GM10266 (cell line): ENCODE measurements at regions not wholly inside any gene's neighbourhood (a gene's known extent, or its start where the extent isn't known, plus 50 kb on each side); places are given as distances from the start of the nearest gene placed in this dataset.

Source experiments
- DNase-seq: peaks from one replicate; pipeline ENCODE4 v3.0.0; 2012; ENCODE audit errors: extremely low spot score
- TF ChIP-seq, protein P1 (sequence below): IDR thresholded peaks from 2 replicates; pipeline ENCODE4 v1.5.1; 2012; ENCODE audit warnings: mild to moderate bottlenecking, low read depth; ENCODE audit not compliant: control insufficient read depth, insufficient read depth; ENCODE audit errors: missing control alignments

GRCh38 chr4:123619895-123620294 lies 223.3 kb downstream of the SPRY1 start:
- no peak for DNase-seq
- TF ChIP-seq, protein P1, sequence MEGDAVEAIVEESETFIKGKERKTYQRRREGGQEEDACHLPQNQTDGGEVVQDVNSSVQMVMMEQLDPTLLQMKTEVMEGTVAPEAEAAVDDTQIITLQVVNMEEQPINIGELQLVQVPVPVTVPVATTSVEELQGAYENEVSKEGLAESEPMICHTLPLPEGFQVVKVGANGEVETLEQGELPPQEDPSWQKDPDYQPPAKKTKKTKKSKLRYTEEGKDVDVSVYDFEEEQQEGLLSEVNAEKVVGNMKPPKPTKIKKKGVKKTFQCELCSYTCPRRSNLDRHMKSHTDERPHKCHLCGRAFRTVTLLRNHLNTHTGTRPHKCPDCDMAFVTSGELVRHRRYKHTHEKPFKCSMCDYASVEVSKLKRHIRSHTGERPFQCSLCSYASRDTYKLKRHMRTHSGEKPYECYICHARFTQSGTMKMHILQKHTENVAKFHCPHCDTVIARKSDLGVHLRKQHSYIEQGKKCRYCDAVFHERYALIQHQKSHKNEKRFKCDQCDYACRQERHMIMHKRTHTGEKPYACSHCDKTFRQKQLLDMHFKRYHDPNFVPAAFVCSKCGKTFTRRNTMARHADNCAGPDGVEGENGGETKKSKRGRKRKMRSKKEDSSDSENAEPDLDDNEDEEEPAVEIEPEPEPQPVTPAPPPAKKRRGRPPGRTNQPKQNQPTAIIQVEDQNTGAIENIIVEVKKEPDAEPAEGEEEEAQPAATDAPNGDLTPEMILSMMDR = no peak

DNA sequence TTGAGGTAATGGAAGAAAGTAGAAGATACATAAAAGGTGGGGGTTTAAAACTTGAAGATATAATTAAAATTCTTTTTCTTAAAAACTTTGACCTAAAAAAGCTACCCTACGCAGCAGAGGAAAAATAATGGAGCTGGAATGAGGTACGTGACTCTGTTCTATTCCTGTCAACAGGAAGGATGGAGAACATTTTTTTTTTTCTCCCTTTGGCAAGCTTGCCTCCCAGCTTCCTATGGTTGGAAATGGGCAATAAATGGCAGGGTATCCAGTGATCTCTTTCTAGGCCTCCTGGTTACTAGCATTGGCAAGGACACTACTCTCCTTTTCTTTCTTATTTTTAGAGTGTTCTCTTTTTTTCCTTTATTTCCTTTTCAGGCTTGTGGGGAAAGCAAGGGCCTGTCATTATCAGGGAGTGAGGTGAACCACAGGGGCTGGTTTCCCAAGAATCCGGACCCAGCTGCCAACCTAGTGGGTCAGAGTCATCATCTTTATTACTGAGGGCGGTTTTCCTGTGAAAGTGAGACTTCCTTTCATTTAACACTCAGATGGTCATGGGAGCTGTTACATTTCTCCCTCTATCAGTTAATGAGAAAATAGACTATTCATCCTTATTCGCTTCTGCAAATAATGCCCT lies 224.6 kb downstream of the SPRY1 start:
- TF ChIP-seq, protein P1 = no peak
- DNase-seq = no peak

- TF ChIP-seq, protein P1 = no peak
- DNase-seq = no peak
Observed at GRCh38 chr4:123622572-123622971, 226.0 kb downstream of the SPRY1 start.

GRCh38 chr4:123623611-123624010 lies 227.0 kb downstream of the SPRY1 start:
- DNase-seq = no peak
- TF ChIP-seq, protein P1 = no peak

- DNase-seq = no peak
- TF ChIP-seq, protein P1 = no peak
Observed at GRCh38 chr4:123624959-123625358, 228.4 kb downstream of the SPRY1 start.

- no peak for DNase-seq
Observed at GRCh38 chr4:123628288-123628687, 231.7 kb downstream of the SPRY1 start.

DNA sequence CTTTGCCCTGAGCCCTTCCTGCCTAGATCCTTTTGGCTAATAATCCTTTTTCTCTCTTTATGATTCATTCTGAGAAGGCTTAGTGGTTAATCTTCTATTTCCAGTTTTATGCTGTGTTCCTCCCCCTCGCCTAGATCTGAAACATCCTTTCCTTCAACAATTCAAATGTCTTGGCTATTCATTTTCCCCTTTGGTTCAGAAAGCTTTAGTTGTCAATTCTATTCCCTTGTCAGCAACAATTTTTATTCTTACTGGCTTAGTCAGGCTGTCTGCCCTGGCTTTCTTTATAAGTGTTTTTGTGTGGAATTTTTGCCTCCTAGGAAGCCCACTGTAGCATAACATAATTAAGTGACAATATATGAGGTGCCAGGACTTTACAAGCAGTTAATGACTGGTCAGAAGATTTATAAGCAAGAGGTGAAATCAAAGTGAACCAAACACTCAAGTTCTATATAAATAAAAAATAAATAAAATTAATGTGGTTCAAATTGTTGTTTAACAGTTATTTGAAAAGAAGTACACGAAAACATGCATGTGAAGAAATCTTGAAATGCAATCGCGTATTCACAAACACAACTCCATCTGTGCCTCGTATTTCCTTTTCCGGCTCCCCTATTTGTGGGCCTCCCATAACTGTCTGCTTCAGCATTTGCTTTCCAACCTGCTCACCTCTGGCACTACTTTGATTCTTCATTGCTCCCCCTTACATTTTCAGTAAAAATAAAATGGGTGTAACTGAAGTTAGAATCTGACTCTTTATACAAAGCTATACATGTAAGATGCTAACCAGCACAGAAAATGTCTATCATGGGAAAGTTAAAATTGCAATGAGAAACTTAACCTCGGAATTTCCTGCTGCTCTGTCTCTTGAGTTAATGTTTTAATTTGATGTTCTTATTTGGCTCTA lies 235.4 kb downstream of the SPRY1 start:
- no peak for DNase-seq
- TF ChIP-seq, protein P1 = no peak

More at GRCh38 chr4:123628288-123628687, 231.7 kb downstream of the SPRY1 start:
- TF ChIP-seq, protein P1 = no peak
